DND-41 (cell line): ENCODE measurements at regions not wholly inside any gene's neighbourhood (a gene's known extent, or its start where the extent isn't known, plus 50 kb on each side); places are given as distances from the start of the nearest gene placed in this dataset.

Experiments used
- EZH2 ChIP-seq: IDR thresholded peaks from 3 replicates; pipeline ENCODE4 v1.6.1; 2012; ENCODE audit warnings: borderline replicate concordance, low read depth, mild to moderate bottlenecking, moderate library complexity, low read length, inconsistent platforms; ENCODE audit not compliant: severe bottlenecking
- TF ChIP-seq, protein P1 (sequence below): IDR thresholded peaks from 2 replicates; pipeline ENCODE4 v1.5.1; 2012; ENCODE audit warnings: borderline replicate concordance, low read length, moderate library complexity, mild to moderate bottlenecking; ENCODE audit not compliant: poor library complexity, severe bottlenecking; ENCODE audit errors: extremely low read depth

DNA sequence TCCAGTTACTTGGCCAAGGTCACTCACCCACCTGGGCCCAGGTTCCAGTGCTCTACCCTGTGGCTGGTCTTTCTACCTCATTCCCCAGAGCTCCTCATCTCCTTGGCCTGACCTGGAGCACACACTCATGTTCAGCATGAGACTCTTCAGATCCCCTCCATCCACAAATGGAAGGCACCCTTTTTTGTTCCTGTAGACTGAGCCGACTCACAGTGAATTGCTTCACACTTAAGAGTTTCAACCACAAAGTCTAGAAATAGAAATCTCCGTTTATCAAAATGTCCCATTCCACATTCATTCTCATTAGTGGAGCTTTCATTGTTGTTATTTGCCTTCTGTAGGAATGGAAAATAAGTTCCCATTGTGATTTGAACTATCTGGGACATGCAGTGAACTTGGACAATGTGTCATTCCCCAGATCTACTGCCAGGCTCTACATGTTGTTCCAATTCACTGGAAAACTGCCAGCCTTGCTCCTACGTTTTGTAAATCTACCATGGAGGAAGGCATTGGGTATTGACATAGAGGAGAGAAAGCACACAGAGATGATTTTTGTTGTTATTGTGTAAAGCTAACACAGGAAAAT is 125.3 kb upstream of the CELF2 start:
- TF ChIP-seq, protein P1, sequence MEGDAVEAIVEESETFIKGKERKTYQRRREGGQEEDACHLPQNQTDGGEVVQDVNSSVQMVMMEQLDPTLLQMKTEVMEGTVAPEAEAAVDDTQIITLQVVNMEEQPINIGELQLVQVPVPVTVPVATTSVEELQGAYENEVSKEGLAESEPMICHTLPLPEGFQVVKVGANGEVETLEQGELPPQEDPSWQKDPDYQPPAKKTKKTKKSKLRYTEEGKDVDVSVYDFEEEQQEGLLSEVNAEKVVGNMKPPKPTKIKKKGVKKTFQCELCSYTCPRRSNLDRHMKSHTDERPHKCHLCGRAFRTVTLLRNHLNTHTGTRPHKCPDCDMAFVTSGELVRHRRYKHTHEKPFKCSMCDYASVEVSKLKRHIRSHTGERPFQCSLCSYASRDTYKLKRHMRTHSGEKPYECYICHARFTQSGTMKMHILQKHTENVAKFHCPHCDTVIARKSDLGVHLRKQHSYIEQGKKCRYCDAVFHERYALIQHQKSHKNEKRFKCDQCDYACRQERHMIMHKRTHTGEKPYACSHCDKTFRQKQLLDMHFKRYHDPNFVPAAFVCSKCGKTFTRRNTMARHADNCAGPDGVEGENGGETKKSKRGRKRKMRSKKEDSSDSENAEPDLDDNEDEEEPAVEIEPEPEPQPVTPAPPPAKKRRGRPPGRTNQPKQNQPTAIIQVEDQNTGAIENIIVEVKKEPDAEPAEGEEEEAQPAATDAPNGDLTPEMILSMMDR, result no peak
- no peak for TF ChIP-seq EZH2
